MM.1S (cell line): ENCODE measurements at regions not wholly inside any gene's neighbourhood (a gene's known extent, or its start where the extent isn't known, plus 50 kb on each side); places are given as distances from the start of the nearest gene placed in this dataset.

ENCODE experiments used
- DNase-seq: peaks from one replicate; pipeline ENCODE4 v3.0.0-alpha.2; 2015
- H2AFZ ChIP-seq: fragments of 300-600 bp; sonication (generic); 2 replicates; pipeline ENCODE4 v1.6.0; 2016; ENCODE audit warnings: antibody characterized with exemption, low read length
- H3F3A ChIP-seq: fragments of 300-600 bp; sonication (generic); 2 replicates; pipeline ENCODE4 v1.6.1; 2016; ENCODE audit warnings: mild to moderate bottlenecking, antibody characterized with exemption, low read length, moderate library complexity, mixed read lengths; ENCODE audit not compliant: insufficient read depth
- H3K27ac ChIP-seq: fragments of 300-600 bp; sonication (generic); 2 replicates; pipeline ENCODE4 v1.5.1; 2016; ENCODE audit warnings: mild to moderate bottlenecking, low read length
- H3K27me3 ChIP-seq: fragments of 300-600 bp; sonication (generic); replicated peaks from 2 replicates; pipeline ENCODE4 v1.6.0; 2016; ENCODE audit warnings: low read length; ENCODE audit not compliant: insufficient read depth
- H3K36me3 ChIP-seq: fragments of 300-600 bp; sonication (generic); replicated peaks from 2 replicates; pipeline ENCODE4 v1.6.1; 2016; ENCODE audit warnings: mild to moderate bottlenecking, low read length, mixed read lengths; ENCODE audit not compliant: insufficient read depth
- H3K4me1 ChIP-seq: fragments of 300-600 bp; sonication (generic); 2 replicates; pipeline ENCODE4 v1.6.1; 2016; ENCODE audit warnings: low read length, mixed read lengths
- H3K4me2 ChIP-seq: fragments of 300-600 bp; sonication (generic); 2 replicates; pipeline ENCODE4 v1.6.0; 2016; ENCODE audit warnings: low read depth, low read length
- H3K4me3 ChIP-seq: fragments of 300-600 bp; sonication (generic); 2 replicates; pipeline ENCODE4 v1.5.1; 2016; ENCODE audit warnings: low read length, mixed read lengths
- H3K79me2 ChIP-seq: fragments of 300-600 bp; sonication (generic); 2 replicates; pipeline ENCODE4 v1.6.1; 2016; ENCODE audit warnings: mixed run types, low read length, mixed read lengths
- H3K9ac ChIP-seq: fragments of 300-600 bp; sonication (generic); 2 replicates; pipeline ENCODE4 v1.6.1; 2016; ENCODE audit warnings: low read length, mixed read lengths
- H3K9me2 ChIP-seq: fragments of 300-600 bp; sonication (generic); replicated peaks from 2 replicates; pipeline ENCODE4 v1.6.1; 2016; ENCODE audit warnings: mild to moderate bottlenecking, low read length, mixed read lengths; ENCODE audit not compliant: insufficient read depth
- H3K9me3 ChIP-seq: fragments of 300-600 bp; sonication (generic); replicated peaks from 2 replicates; pipeline ENCODE4 v1.6.1; 2016; ENCODE audit warnings: mild to moderate bottlenecking, low read length, mixed read lengths; ENCODE audit not compliant: insufficient read depth
- H4K20me1 ChIP-seq: fragments of 300-600 bp; sonication (generic); 2 replicates; pipeline ENCODE4 v1.6.1; 2016; ENCODE audit warnings: mild to moderate bottlenecking, low read length, moderate library complexity, mixed read lengths; ENCODE audit not compliant: insufficient read depth
- EZH2 ChIP-seq: fragments of 300-600 bp; sonication (generic); optimal IDR thresholded peaks from 2 replicates; pipeline ENCODE3; 2017; ENCODE audit warnings: low read depth, mild to moderate bottlenecking, antibody characterized with exemption, low read length, mixed read lengths
- EZH2phosphoT487 ChIP-seq: fragments of 300-600 bp; sonication (generic); IDR thresholded peaks from 2 replicates; pipeline ENCODE4 v1.6.1; 2018; ENCODE audit warnings: antibody characterized with exemption, low read length
- TF ChIP-seq, protein P1 (sequence below): fragments of 300-600 bp; sonication (generic); IDR thresholded peaks from 2 replicates; pipeline ENCODE4 v1.5.1; 2016; ENCODE audit warnings: antibody characterized with exemption, low read length, mixed read lengths

DNA sequence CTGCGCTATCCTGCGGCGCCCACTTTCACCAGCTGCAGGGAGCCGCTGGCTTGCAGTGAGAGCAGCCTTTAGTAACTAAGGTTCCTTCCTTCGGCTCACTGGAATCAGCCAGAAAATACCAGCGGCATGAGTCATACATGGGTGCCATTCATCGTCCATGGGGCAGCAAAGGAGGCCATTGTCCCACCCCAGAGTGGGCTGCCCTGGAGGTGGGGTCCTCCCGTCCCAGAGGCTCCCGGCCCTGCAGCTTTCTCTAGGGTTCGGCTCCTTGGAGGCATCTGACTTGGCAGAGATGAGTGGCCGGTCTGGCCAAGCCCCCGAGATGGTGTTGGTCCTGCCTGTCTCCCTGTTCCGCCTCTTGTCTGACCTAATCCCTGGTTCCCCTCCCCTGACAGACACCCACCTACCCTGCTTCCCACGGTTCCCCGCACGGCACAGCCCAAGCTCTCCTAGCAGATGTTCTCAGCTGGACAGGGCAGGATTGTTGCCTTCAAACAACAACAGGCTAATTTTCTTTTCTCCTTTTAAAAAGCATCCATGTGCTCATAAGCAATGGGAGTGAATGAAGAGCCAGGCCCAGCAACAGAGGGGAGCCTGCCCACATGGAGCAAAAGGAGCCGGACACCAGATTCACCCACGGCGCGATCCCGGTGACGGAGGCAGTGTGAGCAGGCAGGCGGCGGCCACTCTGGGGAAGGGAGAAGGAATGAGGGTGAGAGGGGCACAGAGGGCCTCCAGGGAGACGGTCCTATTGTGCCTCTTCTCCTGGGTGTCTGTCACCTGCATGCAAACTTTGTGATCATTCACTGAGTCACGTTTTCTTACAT lies 97.0 kb upstream of the COL5A1 start:
- TF ChIP-seq EZH2phosphoT487 (no peak), EZH2 (no peak)
- TF ChIP-seq, protein P1, sequence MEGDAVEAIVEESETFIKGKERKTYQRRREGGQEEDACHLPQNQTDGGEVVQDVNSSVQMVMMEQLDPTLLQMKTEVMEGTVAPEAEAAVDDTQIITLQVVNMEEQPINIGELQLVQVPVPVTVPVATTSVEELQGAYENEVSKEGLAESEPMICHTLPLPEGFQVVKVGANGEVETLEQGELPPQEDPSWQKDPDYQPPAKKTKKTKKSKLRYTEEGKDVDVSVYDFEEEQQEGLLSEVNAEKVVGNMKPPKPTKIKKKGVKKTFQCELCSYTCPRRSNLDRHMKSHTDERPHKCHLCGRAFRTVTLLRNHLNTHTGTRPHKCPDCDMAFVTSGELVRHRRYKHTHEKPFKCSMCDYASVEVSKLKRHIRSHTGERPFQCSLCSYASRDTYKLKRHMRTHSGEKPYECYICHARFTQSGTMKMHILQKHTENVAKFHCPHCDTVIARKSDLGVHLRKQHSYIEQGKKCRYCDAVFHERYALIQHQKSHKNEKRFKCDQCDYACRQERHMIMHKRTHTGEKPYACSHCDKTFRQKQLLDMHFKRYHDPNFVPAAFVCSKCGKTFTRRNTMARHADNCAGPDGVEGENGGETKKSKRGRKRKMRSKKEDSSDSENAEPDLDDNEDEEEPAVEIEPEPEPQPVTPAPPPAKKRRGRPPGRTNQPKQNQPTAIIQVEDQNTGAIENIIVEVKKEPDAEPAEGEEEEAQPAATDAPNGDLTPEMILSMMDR, result no peak
- H2AFZ ChIP-seq, result no peak overlapping the region
- no peak overlapping the region for H3K4me3 ChIP-seq
- no peaks in the 10 kb centered on the region for H4K20me1 ChIP-seq
- no peaks in the 10 kb centered on the region for H3K9me2 ChIP-seq
- H3K27ac ChIP-seq, result no peak overlapping the region
- no peak overlapping the region for H3K4me2 ChIP-seq
- H3K79me2 ChIP-seq, result no peaks in the 10 kb centered on the region
- H3K27me3 ChIP-seq, result peaks cover 98% of the 10 kb centered on the region
- H3K9ac ChIP-seq, result no peak overlapping the region
- no peaks in the 10 kb centered on the region for H3K4me1 ChIP-seq
- H3K9me3 ChIP-seq, result no peaks in the 10 kb centered on the region
- no peak for DNase-seq
- H3K36me3 ChIP-seq, result no peaks in the 10 kb centered on the region
- no peaks in the 10 kb centered on the region for H3F3A ChIP-seq

DNA sequence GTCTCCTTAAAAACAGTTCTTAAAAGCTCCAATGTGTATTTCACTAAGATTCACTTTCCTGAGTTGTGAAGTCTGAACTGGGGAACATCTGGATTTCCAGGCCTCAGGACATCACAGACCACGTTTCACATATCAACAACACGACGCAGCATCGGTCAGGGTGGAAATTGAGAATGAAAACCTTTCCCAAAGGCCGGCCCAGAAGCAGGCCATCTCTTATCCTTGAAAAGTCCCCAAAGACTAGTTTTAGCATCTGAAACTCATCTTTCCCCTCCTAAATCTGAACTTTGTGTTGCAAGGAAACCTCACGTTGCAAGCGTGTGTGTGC lies 96.4 kb upstream of the COL5A1 start:
- H3K9ac ChIP-seq, result no peak overlapping the region
- H4K20me1 ChIP-seq, result no peaks in the 10 kb centered on the region
- no peak overlapping the region for H3K27ac ChIP-seq
- no peak overlapping the region for H3K4me3 ChIP-seq
- H3K9me3 ChIP-seq, result no peaks in the 10 kb centered on the region
- H3K27me3 ChIP-seq, result peaks cover 93% of the 10 kb centered on the region
- H3K79me2 ChIP-seq, result no peaks in the 10 kb centered on the region
- H2AFZ ChIP-seq, result no peak overlapping the region
- no peaks in the 10 kb centered on the region for H3K9me2 ChIP-seq
- no peak for TF ChIP-seq EZH2
- no peak for TF ChIP-seq EZH2phosphoT487
- TF ChIP-seq, protein P1, result no peak
- no peak for DNase-seq
- H3F3A ChIP-seq, result no peaks in the 10 kb centered on the region
- no peaks in the 10 kb centered on the region for H3K4me1 ChIP-seq
- no peaks in the 10 kb centered on the region for H3K36me3 ChIP-seq
- no peak overlapping the region for H3K4me2 ChIP-seq

DNA sequence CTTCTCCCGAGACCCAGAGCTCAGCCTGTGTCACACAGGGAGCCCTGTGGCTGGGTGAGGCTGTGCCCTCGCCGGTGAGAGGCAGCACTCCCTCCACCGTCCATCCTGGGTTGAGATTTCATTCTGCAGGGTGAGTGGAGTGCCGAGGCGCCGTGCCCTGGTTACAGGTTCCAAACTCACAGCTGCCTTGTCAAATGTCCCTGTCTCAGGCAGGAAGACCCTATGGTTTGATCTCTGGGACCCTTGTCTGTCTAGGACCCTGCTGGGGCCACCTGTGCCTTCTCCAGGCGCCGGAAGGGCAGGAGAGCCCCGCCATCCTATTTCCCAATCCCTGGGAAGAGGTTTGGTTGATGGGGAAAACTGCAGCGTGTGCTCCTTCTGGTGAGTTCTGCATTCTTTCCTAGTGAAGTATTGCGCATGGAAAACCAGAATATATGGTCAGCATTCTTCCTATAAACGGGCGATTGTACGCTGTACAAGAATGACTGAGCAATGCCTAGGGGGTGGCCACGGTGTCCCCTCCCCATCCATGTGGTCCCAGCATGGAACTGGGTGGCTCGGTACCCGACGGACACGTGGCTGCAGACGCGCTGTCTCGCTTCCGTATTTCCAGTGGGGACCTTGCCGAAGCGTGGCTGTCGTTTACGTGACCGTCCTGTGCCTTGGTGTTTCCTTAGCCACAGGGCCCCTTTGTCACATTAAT lies 95.9 kb upstream of the COL5A1 start:
- no peak overlapping the region for H3K4me2 ChIP-seq
- no peak for TF ChIP-seq EZH2
- peaks cover 93% of the 10 kb centered on the region for H3K27me3 ChIP-seq
- H3K79me2 ChIP-seq, result no peaks in the 10 kb centered on the region
- H4K20me1 ChIP-seq, result no peaks in the 10 kb centered on the region
- no peak overlapping the region for H2AFZ ChIP-seq
- no peaks in the 10 kb centered on the region for H3K36me3 ChIP-seq
- no peak overlapping the region for H3K4me3 ChIP-seq
- no peaks in the 10 kb centered on the region for H3F3A ChIP-seq
- no peaks in the 10 kb centered on the region for H3K9me2 ChIP-seq
- DNase-seq, result no peak
- no peaks in the 10 kb centered on the region for H3K9me3 ChIP-seq
- H3K4me1 ChIP-seq, result no peaks in the 10 kb centered on the region
- H3K9ac ChIP-seq, result no peak overlapping the region
- no peak overlapping the region for H3K27ac ChIP-seq

DNA sequence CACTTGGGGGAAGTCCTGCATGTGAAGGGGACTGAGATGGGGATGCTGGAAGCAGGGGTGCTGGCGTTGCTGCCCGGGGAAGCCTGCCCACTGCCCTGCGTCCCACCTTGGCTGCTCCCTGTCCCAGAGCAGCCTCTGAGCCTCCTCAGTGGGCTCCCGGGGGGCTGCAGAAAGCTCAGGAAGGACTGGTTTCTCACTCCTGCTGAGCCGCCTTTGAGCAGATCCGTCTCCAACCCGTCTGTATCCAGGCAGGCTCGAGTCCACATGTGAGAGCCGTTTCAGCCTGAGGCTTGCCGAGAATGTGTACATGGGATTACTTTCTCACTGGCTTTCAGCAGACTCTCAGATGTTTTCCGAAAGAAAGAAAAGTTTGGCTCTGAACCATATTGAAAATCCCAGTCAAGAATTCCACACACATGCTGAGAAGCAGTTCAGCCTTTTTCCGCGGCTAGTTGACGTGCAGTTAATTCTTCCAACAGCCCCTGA lies 95.3 kb upstream of the COL5A1 start:
- H3K9me2 ChIP-seq, result no peaks in the 10 kb centered on the region
- no peaks in the 10 kb centered on the region for H3K4me1 ChIP-seq
- no peak overlapping the region for H3K4me3 ChIP-seq
- TF ChIP-seq EZH2phosphoT487, result no peak
- TF ChIP-seq, protein P1, result no peak
- no peak for TF ChIP-seq EZH2
- H4K20me1 ChIP-seq, result no peaks in the 10 kb centered on the region
- H3K27ac ChIP-seq, result no peak overlapping the region
- no peak overlapping the region for H2AFZ ChIP-seq
- no peaks in the 10 kb centered on the region for H3K9me3 ChIP-seq
- H3K4me2 ChIP-seq, result no peak overlapping the region
- no peaks in the 10 kb centered on the region for H3K36me3 ChIP-seq
- H3K9ac ChIP-seq, result no peak overlapping the region
- peaks cover 93% of the 10 kb centered on the region for H3K27me3 ChIP-seq
- H3K79me2 ChIP-seq, result no peaks in the 10 kb centered on the region
- no peak for DNase-seq
- H3F3A ChIP-seq, result no peaks in the 10 kb centered on the region
